Vagina (tissue), 2 donors: ENCODE measurements at regions not wholly inside any gene's neighbourhood (a gene's known extent, or its start where the extent isn't known, plus 50 kb on each side); places are given as distances from the start of the nearest gene placed in this dataset.

Experiments
- POLR2A ChIP-seq, 2 donors: fragments of 450-650 bp; IDR thresholded peaks; one replicate each; pipeline ENCODE4 v1.6.1; 2017; ENCODE audit warnings: antibody characterized with exemption in 2 of 2, mild to moderate bottlenecking in 2 of 2, moderate library complexity in 2 of 2
- TF ChIP-seq, protein P1 (sequence below), 3 experiments: fragments of 450-650 bp in 2 of 3; fragments of 200-600 bp in 1 of 3; sonication (generic) in 1 of 3; IDR thresholded peaks; one replicate each; pipeline ENCODE4 v1.5.1; 2017 to 2019; ENCODE audit warnings: antibody characterized with exemption in 3 of 3, mild to moderate bottlenecking in 2 of 3, moderate library complexity in 2 of 3

DNA sequence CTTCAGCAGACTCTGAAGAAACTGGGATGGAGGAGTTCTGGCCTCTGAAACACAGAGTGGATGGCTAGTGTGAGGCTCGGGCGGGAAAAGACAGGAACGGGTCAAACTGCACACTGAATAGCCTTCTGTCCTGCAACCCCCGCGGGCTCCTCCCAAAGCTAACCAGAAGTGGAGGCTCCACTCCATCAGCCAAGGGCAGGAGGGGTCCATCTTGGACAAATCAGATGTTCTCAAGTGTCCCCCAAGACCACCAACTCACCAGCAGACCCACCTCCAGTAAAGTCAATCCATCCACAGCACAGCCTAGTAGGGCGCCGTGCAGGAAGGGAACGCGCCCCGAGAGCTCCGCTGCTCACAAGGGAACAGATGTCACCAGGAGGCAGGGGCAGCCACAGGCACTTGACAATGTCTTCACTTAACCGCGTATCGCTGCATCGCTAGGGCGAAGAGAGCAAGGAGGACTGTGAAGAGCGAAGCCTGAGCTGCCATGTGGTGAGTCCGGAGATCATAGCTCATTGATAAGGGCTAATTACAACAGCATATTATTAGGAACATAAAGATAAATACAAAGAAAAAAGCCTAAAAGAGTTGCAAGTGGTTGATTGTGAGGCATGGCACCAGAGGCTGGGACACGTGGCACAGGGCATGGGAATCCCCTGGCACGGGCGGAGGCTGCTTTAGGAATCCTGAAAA, 494.6 kb upstream of the MYT1L start:
- TF ChIP-seq, protein P1, sequence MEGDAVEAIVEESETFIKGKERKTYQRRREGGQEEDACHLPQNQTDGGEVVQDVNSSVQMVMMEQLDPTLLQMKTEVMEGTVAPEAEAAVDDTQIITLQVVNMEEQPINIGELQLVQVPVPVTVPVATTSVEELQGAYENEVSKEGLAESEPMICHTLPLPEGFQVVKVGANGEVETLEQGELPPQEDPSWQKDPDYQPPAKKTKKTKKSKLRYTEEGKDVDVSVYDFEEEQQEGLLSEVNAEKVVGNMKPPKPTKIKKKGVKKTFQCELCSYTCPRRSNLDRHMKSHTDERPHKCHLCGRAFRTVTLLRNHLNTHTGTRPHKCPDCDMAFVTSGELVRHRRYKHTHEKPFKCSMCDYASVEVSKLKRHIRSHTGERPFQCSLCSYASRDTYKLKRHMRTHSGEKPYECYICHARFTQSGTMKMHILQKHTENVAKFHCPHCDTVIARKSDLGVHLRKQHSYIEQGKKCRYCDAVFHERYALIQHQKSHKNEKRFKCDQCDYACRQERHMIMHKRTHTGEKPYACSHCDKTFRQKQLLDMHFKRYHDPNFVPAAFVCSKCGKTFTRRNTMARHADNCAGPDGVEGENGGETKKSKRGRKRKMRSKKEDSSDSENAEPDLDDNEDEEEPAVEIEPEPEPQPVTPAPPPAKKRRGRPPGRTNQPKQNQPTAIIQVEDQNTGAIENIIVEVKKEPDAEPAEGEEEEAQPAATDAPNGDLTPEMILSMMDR (IDR thresholded peaks at IDR 0.05) = no peak
- no peak for TF ChIP-seq POLR2A (IDR thresholded peaks at IDR 0.05)
